A549 (cell line): ENCODE measurements at regions not wholly inside any gene's neighbourhood (a gene's known extent, or its start where the extent isn't known, plus 50 kb on each side); places are given as distances from the start of the nearest gene placed in this dataset.

Experiments used
- CHD4 ChIP-seq: fragments of 200-600 bp; sonication (generic); IDR thresholded peaks from 2 replicates; pipeline ENCODE4 v1.6.1; 2016; ENCODE audit warnings: antibody characterized with exemption, mild to moderate bottlenecking, borderline replicate concordance
- CTCF ChIP-seq: fragments of >200 bp; sonication (Bioruptor Twin); formaldehyde crosslinking; IDR thresholded peaks from 3 replicates; pipeline ENCODE4 v1.5.1; 2016
- EP300 ChIP-seq, 2 experiments: fragments of >200 bp; sonication (Bioruptor Twin); formaldehyde crosslinking; IDR thresholded peaks; 2 replicates in 1 of 2; 3 replicates in 1 of 2; pipeline ENCODE4 v1.6.1; 2016 to 2017
- ESRRA ChIP-seq: fragments of 150-350 bp; IDR thresholded peaks from 2 replicates; pipeline ENCODE4 v1.6.1; 2014; ENCODE audit warnings: mild to moderate bottlenecking, low read length, borderline replicate concordance
- FOSL2 ChIP-seq, 2 experiments: fragments of 450-650 bp in 1 of 2; fragments of >200 bp in 1 of 2; sonication (Bioruptor Twin) in 1 of 2; formaldehyde crosslinking; IDR thresholded peaks; 2 replicates each; pipeline versions ENCODE4 v1.5.0 to v1.6.1; 2016 to 2020; ENCODE audit warnings: mild to moderate bottlenecking in 1 of 2, moderate library complexity in 1 of 2
- JUNB ChIP-seq: fragments of >200 bp; sonication (Bioruptor Twin); formaldehyde crosslinking; IDR thresholded peaks from 2 replicates; pipeline ENCODE4 v1.6.1; 2016
- MAX ChIP-seq: IDR thresholded peaks from 2 replicates; pipeline ENCODE4 v1.6.1; 2012
- PHF8 ChIP-seq: fragments of 200-600 bp; sonication (generic); IDR thresholded peaks from 2 replicates; pipeline ENCODE4 v1.6.1; 2016; ENCODE audit warnings: low read depth, mild to moderate bottlenecking, antibody characterized with exemption, moderate library complexity, borderline replicate concordance
- POLR2A ChIP-seq: IDR thresholded peaks from 2 replicates; pipeline ENCODE4 v1.6.1; 2012; ENCODE audit warnings: mild to moderate bottlenecking, low read length
- SMC3 ChIP-seq: fragments of >200 bp; sonication (Bioruptor Twin); formaldehyde crosslinking; IDR thresholded peaks from 3 replicates; pipeline ENCODE4 v1.6.1; 2018; ENCODE audit warnings: inconsistent platforms
- ZFP36 ChIP-seq: fragments of 450-650 bp; IDR thresholded peaks from 2 replicates; pipeline ENCODE4 v1.6.1; 2014; ENCODE audit warnings: borderline replicate concordance; ENCODE audit not compliant: partially characterized antibody
- ZNF302 ChIP-seq: fragments of 250-450 bp; sonication (Bioruptor Pico); IDR thresholded peaks from 2 replicates; pipeline ENCODE4 v1.9.0; 2021; ENCODE audit warnings: inconsistent platforms, mild to moderate bottlenecking, moderate library complexity
- TF ChIP-seq, protein P1 (sequence below): fragments of 250-450 bp; sonication (Bioruptor Pico); IDR thresholded peaks from 2 replicates; pipeline ENCODE4 v1.5.0; 2021; ENCODE audit warnings: mild to moderate bottlenecking, moderate library complexity, borderline replicate concordance
- TF ChIP-seq, protein P2 (sequence below): fragments of 200-600 bp; sonication (generic); IDR thresholded peaks from 2 replicates; pipeline ENCODE4 v1.6.1; 2016; ENCODE audit warnings: antibody characterized with exemption, mild to moderate bottlenecking, moderate library complexity

GRCh38 chr9:24011881-24012280 lies 185.8 kb upstream of the ELAVL2 start:
- TF ChIP-seq FOSL2 (IDR thresholded peaks at IDR 0.05) (no peak), FOSL2 (CRISPR knock-in tag; IDR thresholded peaks at IDR 0.05) (no peak), ZNF302 (no peak), POLR2A (no peak), CHD4 (no peak), ESRRA (no peak), JUNB (no peak), CTCF (no peak), EP300 (IDR thresholded peaks at IDR 0.05) (no peak), PHF8 (no peak), SMC3 (no peak), MAX (no peak), ZFP36 (no peak)
- TF ChIP-seq, protein P1, sequence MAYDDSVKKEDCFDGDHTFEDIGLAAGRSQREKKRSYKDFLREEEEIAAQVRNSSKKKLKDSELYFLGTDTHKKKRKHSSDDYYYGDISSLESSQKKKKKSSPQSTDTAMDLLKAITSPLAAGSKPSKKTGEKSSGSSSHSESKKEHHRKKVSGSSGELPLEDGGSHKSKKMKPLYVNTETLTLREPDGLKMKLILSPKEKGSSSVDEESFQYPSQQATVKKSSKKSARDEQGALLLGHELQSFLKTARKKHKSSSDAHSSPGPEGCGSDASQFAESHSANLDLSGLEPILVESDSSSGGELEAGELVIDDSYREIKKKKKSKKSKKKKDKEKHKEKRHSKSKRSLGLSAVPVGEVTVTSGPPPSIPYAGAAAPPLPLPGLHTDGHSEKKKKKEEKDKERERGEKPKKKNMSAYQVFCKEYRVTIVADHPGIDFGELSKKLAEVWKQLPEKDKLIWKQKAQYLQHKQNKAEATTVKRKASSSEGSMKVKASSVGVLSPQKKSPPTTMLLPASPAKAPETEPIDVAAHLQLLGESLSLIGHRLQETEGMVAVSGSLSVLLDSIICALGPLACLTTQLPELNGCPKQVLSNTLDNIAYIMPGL = no peak
- TF ChIP-seq, protein P2, sequence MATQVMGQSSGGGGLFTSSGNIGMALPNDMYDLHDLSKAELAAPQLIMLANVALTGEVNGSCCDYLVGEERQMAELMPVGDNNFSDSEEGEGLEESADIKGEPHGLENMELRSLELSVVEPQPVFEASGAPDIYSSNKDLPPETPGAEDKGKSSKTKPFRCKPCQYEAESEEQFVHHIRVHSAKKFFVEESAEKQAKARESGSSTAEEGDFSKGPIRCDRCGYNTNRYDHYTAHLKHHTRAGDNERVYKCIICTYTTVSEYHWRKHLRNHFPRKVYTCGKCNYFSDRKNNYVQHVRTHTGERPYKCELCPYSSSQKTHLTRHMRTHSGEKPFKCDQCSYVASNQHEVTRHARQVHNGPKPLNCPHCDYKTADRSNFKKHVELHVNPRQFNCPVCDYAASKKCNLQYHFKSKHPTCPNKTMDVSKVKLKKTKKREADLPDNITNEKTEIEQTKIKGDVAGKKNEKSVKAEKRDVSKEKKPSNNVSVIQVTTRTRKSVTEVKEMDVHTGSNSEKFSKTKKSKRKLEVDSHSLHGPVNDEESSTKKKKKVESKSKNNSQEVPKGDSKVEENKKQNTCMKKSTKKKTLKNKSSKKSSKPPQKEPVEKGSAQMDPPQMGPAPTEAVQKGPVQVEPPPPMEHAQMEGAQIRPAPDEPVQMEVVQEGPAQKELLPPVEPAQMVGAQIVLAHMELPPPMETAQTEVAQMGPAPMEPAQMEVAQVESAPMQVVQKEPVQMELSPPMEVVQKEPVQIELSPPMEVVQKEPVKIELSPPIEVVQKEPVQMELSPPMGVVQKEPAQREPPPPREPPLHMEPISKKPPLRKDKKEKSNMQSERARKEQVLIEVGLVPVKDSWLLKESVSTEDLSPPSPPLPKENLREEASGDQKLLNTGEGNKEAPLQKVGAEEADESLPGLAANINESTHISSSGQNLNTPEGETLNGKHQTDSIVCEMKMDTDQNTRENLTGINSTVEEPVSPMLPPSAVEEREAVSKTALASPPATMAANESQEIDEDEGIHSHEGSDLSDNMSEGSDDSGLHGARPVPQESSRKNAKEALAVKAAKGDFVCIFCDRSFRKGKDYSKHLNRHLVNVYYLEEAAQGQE = no peak
